Activated CD4-positive, alpha-beta memory T cell treated with anti-CD3 and anti-CD28 coated beads for 36 hours (primary cell): ENCODE measurements at regions not wholly inside any gene's neighbourhood (a gene's known extent, or its start where the extent isn't known, plus 50 kb on each side); places are given as distances from the start of the nearest gene placed in this dataset.
"Not testable (repeated sequence)": the region's sequence is repeated elsewhere in the genome, so short reads cannot be mapped to it uniquely, and the experiment has no call there.

Source experiments
- CTCF ChIA-PET: fragments of 350-600 bp; sonication (Branson Sonifier 250); formaldehyde crosslinking; loops from one replicate; lab custom pipeline; 2021; ENCODE audit warnings: antibody characterized with exemption, inconsistent platforms; lab: Charles Lee
- POLR2A ChIA-PET: fragments of 350-600 bp; sonication (Branson Sonifier 250); formaldehyde crosslinking; loops from one replicate; lab custom pipeline; 2021; ENCODE audit warnings: antibody characterized with exemption; lab: Charles Lee
- DNase-seq: peaks from one replicate; pipeline ENCODE4 v3.0.0-alpha.2; 2020
- H3K27ac Mint-ChIP-seq: one replicate; pipeline ENCODE4 v1.8.0; 2021; ENCODE audit warnings: mixed read lengths
- H3K27me3 Mint-ChIP-seq: one replicate; pipeline ENCODE4 v1.8.0; 2021; ENCODE audit warnings: mixed read lengths
- H3K36me3 Mint-ChIP-seq: one replicate; pipeline ENCODE4 v1.8.0; 2021; ENCODE audit warnings: mixed read lengths
- H3K4me1 Mint-ChIP-seq: one replicate; pipeline ENCODE4 v1.8.0; 2021; ENCODE audit warnings: low read depth, mixed read lengths
- H3K4me3 Mint-ChIP-seq: one replicate; pipeline ENCODE4 v1.8.0; 2021; ENCODE audit warnings: mild to moderate bottlenecking, mixed read lengths
- H3K9me3 Mint-ChIP-seq: one replicate; pipeline ENCODE4 v1.8.0; 2021; ENCODE audit warnings: mixed read lengths
- intact Hi-C: fragments of 100-400 bp; cut with micrococcal nuclease; formaldehyde crosslinking; loops from one replicate; pipeline ENCODE4 v1.15.1; 2023

DNA sequence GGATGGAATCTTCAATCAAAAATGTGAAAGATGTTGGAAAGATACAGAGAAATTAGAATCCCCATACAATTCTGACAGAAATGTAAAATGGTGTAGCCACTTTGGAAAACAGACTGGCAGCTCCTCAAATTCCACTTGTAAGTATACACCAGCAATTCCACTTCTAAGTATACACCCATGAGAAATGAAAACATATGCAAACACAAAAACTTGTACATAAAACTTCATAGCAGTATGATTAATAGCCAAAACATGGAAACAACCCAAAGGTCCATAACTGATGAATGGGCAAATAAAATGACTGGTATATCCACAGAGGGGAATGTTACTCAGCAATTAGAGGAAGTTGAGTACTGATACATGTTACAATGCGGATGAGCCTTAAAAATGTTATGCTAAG, 304.3 kb upstream of the NUPR2 start:
- H3K27ac Mint-ChIP-seq, CTCF ChIA-PET, intact Hi-C loops, DNase-seq, H3K36me3 Mint-ChIP-seq, POLR2A ChIA-PET, H3K27me3 Mint-ChIP-seq, H3K4me3 Mint-ChIP-seq, H3K4me1 Mint-ChIP-seq: not testable (repeated sequence)
- H3K9me3 Mint-ChIP-seq = peaks cover 12% of the 10 kb centered on the region

DNA sequence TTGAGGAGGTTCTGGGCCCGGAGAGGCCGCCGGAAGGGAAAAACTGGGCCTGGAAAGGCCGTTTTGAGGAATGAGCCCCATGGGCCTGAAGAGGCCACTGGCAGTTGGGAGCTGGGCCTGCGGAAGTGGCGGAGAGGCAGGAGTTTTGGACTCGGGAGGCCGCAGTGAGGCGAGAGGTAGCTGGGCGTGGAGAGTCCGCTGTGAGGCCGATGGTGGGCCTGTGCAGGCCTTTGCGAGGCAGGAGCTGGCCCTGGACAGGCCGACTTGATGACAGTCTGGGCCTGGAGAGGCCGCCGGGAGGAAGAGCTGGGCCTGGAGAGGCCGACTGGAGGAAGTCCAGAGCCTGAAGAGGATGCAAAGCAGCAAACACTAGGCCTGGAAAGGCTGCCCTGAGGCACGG, 259.0 kb upstream of the NUPR2 start:
- Mint-ChIP-seq H3K36me3 (peaks cover 1% of the 10 kb centered on the region), H3K9me3 (peaks cover 3% of the 10 kb centered on the region)

DNA sequence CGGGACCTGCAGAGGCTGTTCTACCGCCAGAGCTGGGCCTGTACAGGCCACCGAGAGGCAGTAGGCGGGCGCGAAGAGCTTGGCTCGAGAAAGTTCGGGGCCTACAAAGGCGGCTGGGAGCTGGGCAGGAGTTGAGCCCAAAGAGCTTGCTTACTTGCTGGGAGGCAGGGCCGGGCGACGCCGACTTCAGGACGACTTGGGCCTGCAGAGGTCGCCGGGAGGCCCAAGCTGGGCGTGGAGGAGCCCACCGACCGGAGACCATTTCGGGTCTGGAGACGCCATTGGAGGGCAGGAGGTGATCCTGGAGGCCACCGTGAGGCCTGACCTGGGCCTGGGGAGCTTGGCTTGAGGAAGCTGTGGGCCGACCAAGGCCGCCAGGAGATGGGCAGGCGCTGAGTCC, 258.4 kb upstream of the NUPR2 start:
- intact Hi-C loops, H3K27me3 Mint-ChIP-seq, H3K36me3 Mint-ChIP-seq: not testable (repeated sequence)

More for the DNA sequence above, 259.0 kb upstream of the NUPR2 start:
- ChIA-PET POLR2A (no interaction called here), CTCF (no interaction called here)
- H3K4me3 Mint-ChIP-seq = no peak overlapping the region
- no peak overlapping the region for H3K27ac Mint-ChIP-seq
- H3K27me3 Mint-ChIP-seq = no peaks in the 10 kb centered on the region
- no peak for DNase-seq
- no peaks in the 10 kb centered on the region for H3K4me1 Mint-ChIP-seq
- intact Hi-C loops = no loop called here

DNA sequence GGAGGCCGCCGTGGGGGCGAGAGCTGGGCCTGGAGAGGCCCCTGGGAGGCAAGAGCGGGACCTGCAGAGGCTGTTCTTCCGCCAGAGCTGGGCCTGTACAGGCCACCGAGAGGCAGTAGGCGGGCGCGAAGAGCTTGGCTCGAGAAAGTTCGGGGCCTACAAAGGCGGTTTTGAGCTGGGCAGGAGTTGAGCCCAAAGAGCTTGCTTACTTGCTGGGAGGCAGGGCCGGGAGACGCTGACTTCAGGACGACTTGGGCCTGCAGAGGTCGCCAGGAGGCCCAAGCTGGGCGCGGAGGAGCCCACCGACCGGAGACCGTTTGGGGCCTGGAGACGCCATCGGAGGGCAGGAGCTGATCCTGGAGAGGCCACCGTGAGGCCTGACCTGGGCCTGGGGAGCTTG, 257.1 kb upstream of the NUPR2 start:
- H3K4me1 Mint-ChIP-seq, H3K27ac Mint-ChIP-seq, POLR2A ChIA-PET, H3K27me3 Mint-ChIP-seq, H3K4me3 Mint-ChIP-seq, H3K9me3 Mint-ChIP-seq, CTCF ChIA-PET, intact Hi-C loops, H3K36me3 Mint-ChIP-seq: not testable (repeated sequence)
- peak; percentile 43 for DNase-seq

More for the DNA sequence above, 258.4 kb upstream of the NUPR2 start:
- DNase-seq, H3K9me3 Mint-ChIP-seq, H3K4me1 Mint-ChIP-seq, CTCF ChIA-PET, POLR2A ChIA-PET, H3K27ac Mint-ChIP-seq, H3K4me3 Mint-ChIP-seq: not testable (repeated sequence)

DNA sequence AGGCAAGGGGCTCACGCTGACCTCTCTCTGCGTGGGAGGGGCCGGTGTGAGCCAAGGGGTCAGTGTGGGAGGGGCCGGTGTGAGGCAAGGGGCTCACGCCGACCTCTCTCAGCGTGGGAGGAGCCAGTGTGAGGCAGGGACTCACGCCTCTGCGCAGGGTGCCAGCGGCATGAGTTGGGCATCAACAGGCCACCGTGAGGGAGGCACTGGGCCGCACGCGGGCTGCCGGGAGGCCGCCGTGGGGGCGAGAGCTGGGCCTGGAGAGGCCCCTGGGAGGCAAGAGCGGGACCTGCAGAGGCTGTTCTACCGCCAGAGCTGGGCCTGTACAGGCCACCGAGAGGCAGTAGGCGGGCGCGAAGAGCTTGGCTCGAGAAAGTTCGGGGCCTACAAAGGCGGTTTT, 255.6 kb upstream of the NUPR2 start:
- DNase-seq = peak; percentile 28
- H3K27ac Mint-ChIP-seq, H3K4me3 Mint-ChIP-seq, H3K36me3 Mint-ChIP-seq, POLR2A ChIA-PET, H3K27me3 Mint-ChIP-seq, H3K4me1 Mint-ChIP-seq, H3K9me3 Mint-ChIP-seq, CTCF ChIA-PET, intact Hi-C loops: not testable (repeated sequence)

DNA sequence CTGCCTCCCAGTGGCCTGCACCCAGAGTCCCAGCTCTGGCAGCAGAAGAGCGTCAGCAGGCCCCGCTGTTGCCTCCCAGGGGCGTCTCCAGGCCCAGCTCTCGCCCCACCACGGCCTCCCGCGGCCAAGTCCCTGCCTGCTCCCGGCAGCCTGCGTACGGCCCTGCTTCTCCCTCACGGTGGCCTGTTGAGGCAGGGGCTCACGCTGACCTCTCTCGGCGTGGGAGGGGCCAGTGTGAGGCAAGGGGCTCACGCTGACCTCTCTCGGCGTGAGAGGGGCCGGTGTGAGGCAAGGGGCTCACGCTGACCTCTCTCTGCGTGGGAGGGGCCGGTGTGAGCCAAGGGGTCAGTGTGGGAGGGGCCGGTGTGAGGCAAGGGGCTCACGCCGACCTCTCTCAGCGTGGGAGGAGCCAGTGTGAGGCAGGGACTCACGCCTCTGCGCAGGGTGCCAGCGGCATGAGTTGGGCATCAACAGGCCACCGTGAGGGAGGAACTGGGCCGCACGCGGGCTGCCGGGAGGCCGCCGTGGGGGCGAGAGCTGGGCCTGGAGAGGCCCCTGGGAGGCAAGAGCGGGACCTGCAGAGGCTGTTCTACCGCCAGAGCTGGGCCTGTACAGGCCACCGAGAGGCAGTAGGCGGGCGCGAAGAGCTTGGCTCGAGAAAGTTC, 254.1 kb upstream of the NUPR2 start:
- DNase-seq, H3K9me3 Mint-ChIP-seq, H3K4me1 Mint-ChIP-seq, H3K4me3 Mint-ChIP-seq, POLR2A ChIA-PET, H3K27ac Mint-ChIP-seq, intact Hi-C loops, CTCF ChIA-PET, H3K36me3 Mint-ChIP-seq, H3K27me3 Mint-ChIP-seq: not testable (repeated sequence)

DNA sequence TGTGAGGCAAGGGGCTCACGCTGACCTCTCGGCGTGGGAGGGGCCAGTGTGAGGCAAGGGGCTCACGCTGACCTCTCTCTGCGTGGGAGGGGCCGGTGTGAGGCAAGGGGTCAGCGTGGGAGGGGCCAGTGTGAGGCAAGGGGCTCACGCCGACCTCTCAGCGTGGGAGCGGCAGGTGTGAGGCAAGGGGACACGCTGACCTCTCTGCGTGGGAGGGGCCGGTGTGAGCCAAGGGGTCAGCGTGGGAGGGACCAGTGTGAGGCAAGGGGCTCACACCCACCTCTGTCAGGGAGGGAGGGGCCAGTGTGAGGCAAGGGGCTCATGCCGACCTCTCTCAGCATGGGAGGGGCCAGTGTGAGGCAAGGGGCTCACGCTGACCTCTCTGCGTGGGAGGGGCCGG, 251.7 kb upstream of the NUPR2 start:
- H3K27ac Mint-ChIP-seq, DNase-seq, H3K9me3 Mint-ChIP-seq, H3K4me3 Mint-ChIP-seq, H3K4me1 Mint-ChIP-seq, H3K36me3 Mint-ChIP-seq, POLR2A ChIA-PET, CTCF ChIA-PET, H3K27me3 Mint-ChIP-seq, intact Hi-C loops: not testable (repeated sequence)

DNA sequence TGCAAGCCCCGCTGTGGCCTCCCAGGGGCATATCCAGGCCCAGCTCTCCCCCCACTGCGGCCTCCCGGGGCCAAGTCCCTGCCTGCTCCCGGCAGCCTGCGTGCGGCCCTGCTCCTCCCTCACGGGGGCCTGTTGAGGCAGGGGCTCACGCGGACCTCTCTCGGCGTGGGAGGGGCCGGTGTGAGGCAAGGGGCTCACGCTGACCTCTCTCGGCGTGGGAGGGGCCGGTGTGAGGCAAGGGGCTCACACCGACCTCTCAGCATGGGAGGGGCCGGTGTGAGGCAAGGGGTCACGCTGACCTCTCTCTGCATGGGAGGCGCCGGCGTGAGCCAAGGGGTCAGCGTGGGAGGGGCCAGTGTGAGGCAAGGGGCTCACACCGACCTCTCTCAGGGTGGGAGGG, 251.2 kb upstream of the NUPR2 start:
- not testable (repeated sequence) for H3K4me3 Mint-ChIP-seq, DNase-seq, H3K36me3 Mint-ChIP-seq

DNA sequence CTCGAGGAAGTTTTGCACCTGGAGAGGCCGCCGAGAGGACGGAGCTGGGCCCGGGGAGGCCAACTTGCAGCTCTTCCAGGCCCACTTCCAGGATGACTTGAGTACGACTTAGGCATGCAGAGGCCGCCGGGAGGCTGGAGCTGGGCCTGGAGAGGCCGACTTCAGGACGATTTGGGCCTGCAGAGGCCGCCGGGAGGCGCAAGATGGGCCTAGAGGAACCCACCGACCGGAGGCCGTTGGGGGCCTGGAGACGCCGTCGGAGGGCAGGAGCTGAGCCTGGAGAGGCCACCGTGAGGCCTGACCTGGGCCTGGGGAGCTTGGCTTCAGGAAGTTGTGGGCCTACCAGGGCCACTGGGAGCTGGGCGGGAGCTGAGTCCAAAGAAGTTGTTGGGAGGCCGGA, 250.5 kb upstream of the NUPR2 start:
- H3K4me1 Mint-ChIP-seq, H3K9me3 Mint-ChIP-seq, POLR2A ChIA-PET, DNase-seq, H3K36me3 Mint-ChIP-seq, intact Hi-C loops, H3K4me3 Mint-ChIP-seq, H3K27me3 Mint-ChIP-seq, H3K27ac Mint-ChIP-seq, CTCF ChIA-PET: not testable (repeated sequence)

More for the DNA sequence above, 251.2 kb upstream of the NUPR2 start:
- POLR2A ChIA-PET, CTCF ChIA-PET, intact Hi-C loops, H3K9me3 Mint-ChIP-seq, H3K27ac Mint-ChIP-seq, H3K27me3 Mint-ChIP-seq, H3K4me1 Mint-ChIP-seq: not testable (repeated sequence)

DNA sequence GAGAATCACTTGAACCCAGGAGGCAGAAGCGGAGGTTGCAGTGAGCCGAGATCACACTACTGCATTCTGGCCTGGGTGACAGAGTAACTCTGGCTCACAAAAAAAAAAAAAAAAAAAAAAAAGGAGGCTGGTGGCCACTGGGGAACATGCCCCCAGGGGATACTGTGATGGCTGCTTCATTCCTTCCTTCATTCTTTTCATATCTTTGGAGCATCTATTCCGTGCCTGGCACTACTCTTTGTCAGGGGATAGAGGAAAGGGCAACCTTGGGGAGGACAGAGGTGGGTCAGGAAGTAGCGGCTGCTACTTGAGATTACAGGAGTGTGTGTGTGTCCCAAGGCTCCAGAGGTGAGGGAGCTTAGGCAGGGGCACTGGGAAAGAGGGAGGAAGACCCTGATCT, 236.4 kb upstream of the NUPR2 start:
- H3K4me1 Mint-ChIP-seq, H3K4me3 Mint-ChIP-seq, H3K36me3 Mint-ChIP-seq, POLR2A ChIA-PET, intact Hi-C loops, CTCF ChIA-PET, DNase-seq, H3K27ac Mint-ChIP-seq, H3K27me3 Mint-ChIP-seq: not testable (repeated sequence)
- H3K9me3 Mint-ChIP-seq = peaks cover 19% of the 10 kb centered on the region

DNA sequence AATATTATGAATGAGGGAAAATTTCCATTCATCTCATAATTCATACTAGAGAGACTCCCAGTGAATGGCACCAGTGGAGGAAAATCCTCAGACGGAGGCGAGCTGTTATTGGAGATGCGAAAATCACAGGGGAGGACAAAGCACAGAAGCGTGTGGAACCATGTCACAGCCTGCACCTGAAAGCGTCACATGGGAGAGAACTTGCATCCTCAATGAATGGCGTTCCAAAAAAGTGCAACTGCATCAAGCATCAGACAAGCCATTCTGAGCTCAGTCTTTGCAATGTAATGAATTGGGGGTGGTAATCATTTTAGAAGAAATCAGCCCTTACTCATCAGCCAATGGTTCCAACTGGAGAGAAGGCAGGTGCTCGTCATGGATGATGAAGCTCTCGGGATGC, 235.0 kb upstream of the NUPR2 start:
- H3K4me3 Mint-ChIP-seq, H3K4me1 Mint-ChIP-seq, H3K27me3 Mint-ChIP-seq, CTCF ChIA-PET, POLR2A ChIA-PET, H3K36me3 Mint-ChIP-seq, intact Hi-C loops, DNase-seq, H3K27ac Mint-ChIP-seq: not testable (repeated sequence)
- peaks cover 19% of the 10 kb centered on the region for H3K9me3 Mint-ChIP-seq

DNA sequence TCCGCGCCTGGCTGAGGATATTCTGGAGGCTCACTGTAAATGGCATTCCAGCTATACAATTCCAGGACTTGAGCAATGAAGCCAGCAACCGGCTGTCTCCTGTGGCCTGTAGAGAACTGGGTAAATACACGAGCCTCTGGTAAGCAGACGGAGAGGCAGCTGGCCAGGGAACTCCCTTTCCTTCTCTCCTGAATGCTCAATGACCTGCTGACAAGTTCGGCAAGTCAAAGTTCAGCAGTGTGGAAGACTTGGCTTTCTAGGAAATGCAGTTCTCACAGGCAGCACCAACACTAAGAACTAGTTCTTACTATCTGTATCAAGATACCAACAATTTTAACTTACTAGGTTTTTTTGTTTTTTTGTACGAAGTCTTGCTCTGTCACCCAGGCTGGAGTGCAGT, 232.1 kb upstream of the NUPR2 start:
- H3K4me1 Mint-ChIP-seq, H3K4me3 Mint-ChIP-seq, POLR2A ChIA-PET, DNase-seq, CTCF ChIA-PET, H3K27ac Mint-ChIP-seq, intact Hi-C loops, H3K36me3 Mint-ChIP-seq, H3K27me3 Mint-ChIP-seq, H3K9me3 Mint-ChIP-seq: not testable (repeated sequence)

DNA sequence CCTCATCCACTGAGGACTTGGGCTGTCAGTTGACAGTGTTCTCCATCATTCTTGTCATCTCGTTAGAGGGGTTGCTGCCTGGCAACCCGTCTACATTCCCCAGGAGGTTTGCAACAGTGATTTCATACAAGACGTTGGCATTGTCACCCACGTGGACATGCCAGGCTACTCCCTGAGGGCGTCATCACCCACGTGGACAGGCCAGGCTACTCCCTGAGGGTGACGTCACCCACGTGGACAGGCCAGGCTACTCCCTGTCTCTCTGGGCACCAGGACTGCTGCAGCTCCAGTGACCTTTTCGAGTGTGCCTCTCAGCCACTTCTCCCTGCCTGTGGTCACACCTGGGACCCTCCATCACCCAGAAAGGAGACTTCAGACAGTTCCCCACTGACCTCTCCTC, 212.1 kb upstream of the NUPR2 start:
- H3K9me3 Mint-ChIP-seq, CTCF ChIA-PET, H3K27me3 Mint-ChIP-seq, intact Hi-C loops, POLR2A ChIA-PET, H3K4me1 Mint-ChIP-seq, DNase-seq, H3K36me3 Mint-ChIP-seq, H3K27ac Mint-ChIP-seq, H3K4me3 Mint-ChIP-seq: not testable (repeated sequence)
